HFFc6 (cell line): ENCODE measurements at regions not wholly inside any gene's neighbourhood (a gene's known extent, or its start where the extent isn't known, plus 50 kb on each side); places are given as distances from the start of the nearest gene placed in this dataset.

Source experiments
- DNase-seq: peaks from one replicate; pipeline ENCODE4 v3.0.0-alpha.2; 2018
- H3K27ac Mint-ChIP-seq: 2 replicates; pipeline ENCODE4 v1.8.0; 2020; ENCODE audit warnings: mild to moderate bottlenecking, mixed read lengths
- H3K27me3 Mint-ChIP-seq: 2 replicates; pipeline ENCODE4 v1.8.0; 2021; ENCODE audit warnings: mild to moderate bottlenecking, moderate library complexity, mixed read lengths; ENCODE audit not compliant: insufficient read depth
- H3K36me3 Mint-ChIP-seq: 2 replicates; pipeline ENCODE4 v1.8.0; 2021; ENCODE audit warnings: low read depth, mixed read lengths
- H3K4me1 Mint-ChIP-seq: 2 replicates; pipeline ENCODE4 v1.8.0; 2020; ENCODE audit warnings: low read depth, mixed read lengths
- H3K4me3 Mint-ChIP-seq: 2 replicates; pipeline ENCODE4 v1.8.0; 2020; ENCODE audit warnings: mild to moderate bottlenecking, moderate library complexity, mixed read lengths
- H3K9me3 Mint-ChIP-seq: 2 replicates; pipeline ENCODE4 v1.8.0; 2020; ENCODE audit warnings: mild to moderate bottlenecking, mixed read lengths
- CTCF ChIP-seq: fragments of 200-600 bp; sonication (generic); IDR thresholded peaks from 2 replicates; pipeline ENCODE4 v1.5.0; 2021; ENCODE audit warnings: antibody characterized with exemption, mild to moderate bottlenecking

- no peaks in the 10 kb centered on the region; the same call in 1 of the 2 replicates for H3K27me3 Mint-ChIP-seq
- H3K36me3 Mint-ChIP-seq: no peaks in the 10 kb centered on the region
- no peak for DNase-seq
- TF ChIP-seq CTCF: no peak
- no peak overlapping the region for H3K27ac Mint-ChIP-seq
- peaks cover 9% of the 10 kb centered on the region; the same call in 1 of the 2 replicates for H3K4me1 Mint-ChIP-seq
- H3K9me3 Mint-ChIP-seq: no peaks in the 10 kb centered on the region
- no peak overlapping the region for H3K4me3 Mint-ChIP-seq
These were observed 239.4 kb downstream of the C12orf75 start for GRCh38 chr12:105569886-105570285.

- Mint-ChIP-seq H3K27ac (no peak overlapping the region), H3K36me3 (no peaks in the 10 kb centered on the region), H3K9me3 (no peaks in the 10 kb centered on the region), H3K4me1 (peaks cover 11% of the 10 kb centered on the region), H3K4me3 (no peak overlapping the region), H3K27me3 (no peaks in the 10 kb centered on the region; the same call in 1 of the 2 replicates)
- DNase-seq: no peak
- TF ChIP-seq CTCF: no peak
These were observed 240.5 kb downstream of the C12orf75 start for GRCh38 chr12:105570944-105571343.

- peaks cover 18% of the 10 kb centered on the region for H3K4me1 Mint-ChIP-seq
- peaks cover 4% of the 10 kb centered on the region; the same call in 1 of the 2 replicates for H3K36me3 Mint-ChIP-seq
- H3K27ac Mint-ChIP-seq: no peak overlapping the region
- DNase-seq: no peak
- H3K4me3 Mint-ChIP-seq: no peak overlapping the region
- TF ChIP-seq CTCF: no peak
- H3K9me3 Mint-ChIP-seq: no peaks in the 10 kb centered on the region
- H3K27me3 Mint-ChIP-seq: no peaks in the 10 kb centered on the region; the same call in 1 of the 2 replicates
These were observed 243.1 kb downstream of the C12orf75 start for GRCh38 chr12:105573574-105573973.

GRCh38 chr12:105574056-105574715 is 243.7 kb downstream of the C12orf75 start:
- H3K4me1 Mint-ChIP-seq: peaks cover 18% of the 10 kb centered on the region
- no peak overlapping the region for H3K27ac Mint-ChIP-seq
- peaks cover 4% of the 10 kb centered on the region; the same call in 1 of the 2 replicates for H3K36me3 Mint-ChIP-seq
- no peak for TF ChIP-seq CTCF
- no peak for DNase-seq
- no peaks in the 10 kb centered on the region; the same call in 1 of the 2 replicates for H3K27me3 Mint-ChIP-seq
- H3K4me3 Mint-ChIP-seq: no peak overlapping the region
- no peaks in the 10 kb centered on the region for H3K9me3 Mint-ChIP-seq

- TF ChIP-seq CTCF: no peak
- Mint-ChIP-seq H3K4me1 (peaks cover 18% of the 10 kb centered on the region), H3K4me3 (no peak overlapping the region), H3K27ac (no peak overlapping the region), H3K9me3 (no peaks in the 10 kb centered on the region), H3K36me3 (peaks cover 4% of the 10 kb centered on the region; the same call in 1 of the 2 replicates), H3K27me3 (no peaks in the 10 kb centered on the region; the same call in 1 of the 2 replicates)
- DNase-seq: no peak
These were observed 244.7 kb downstream of the C12orf75 start for GRCh38 chr12:105575235-105575634.
